Renal cortex interstitium (tissue), 11 donors: ENCODE measurements at regions not wholly inside any gene's neighbourhood (a gene's known extent, or its start where the extent isn't known, plus 50 kb on each side); places are given as distances from the start of the nearest gene placed in this dataset.

Experiments used
- DNase-seq, 11 donors: peaks; one replicate each; pipeline ENCODE4 v3.0.0-alpha.2; 2013; ENCODE audit warnings: low read depth in 9 of 11, low spot score in 4 of 11; ENCODE audit errors: extremely low read depth in 1 of 11

- no peak for DNase-seq
Measured at GRCh38 chrX:40488296-40488695, 92.5 kb upstream of the ATP6AP2 start.

- DNase-seq = no peak
Measured at GRCh38 chrX:40485973-40486372, 94.8 kb upstream of the ATP6AP2 start.

- DNase-seq = no peak
Measured at GRCh38 chrX:40485102-40485826, 95.5 kb upstream of the ATP6AP2 start.

DNA sequence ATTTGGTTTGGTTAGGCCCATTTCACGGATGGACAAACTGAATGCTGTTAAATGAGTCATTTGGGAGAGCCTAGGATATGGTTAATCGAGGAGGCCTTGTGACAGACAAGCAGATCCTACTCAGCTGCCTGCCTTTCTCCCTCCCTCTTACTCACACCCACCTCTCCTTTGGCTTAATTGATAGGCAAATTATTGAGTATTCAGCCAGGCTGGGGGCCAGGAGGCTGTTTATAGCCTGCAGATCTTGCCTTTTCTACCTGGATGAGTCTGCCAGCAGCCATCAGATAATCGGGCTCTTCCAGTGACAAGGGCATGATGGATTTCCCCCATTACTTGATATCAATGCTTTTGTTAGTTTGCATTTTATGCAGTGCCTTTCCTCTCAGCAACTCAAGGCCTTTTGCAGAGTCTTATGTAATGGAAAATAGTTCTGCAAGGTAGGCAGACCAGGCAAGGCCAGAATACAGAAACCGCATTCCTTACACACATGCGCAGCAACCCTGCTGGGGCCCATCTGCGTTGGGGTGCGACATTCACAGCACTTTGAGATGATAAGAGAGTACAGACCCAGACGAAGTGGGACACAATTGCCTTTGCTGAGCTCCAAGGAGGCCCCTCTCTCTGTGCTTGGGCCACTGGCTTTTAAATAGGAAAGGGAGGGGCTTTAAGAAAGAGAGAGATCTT lies 96.2 kb upstream of the ATP6AP2 start:
- no peak for DNase-seq

GRCh38 chrX:40483502-40483901 lies 97.3 kb upstream of the ATP6AP2 start:
- DNase-seq = no peak

DNA sequence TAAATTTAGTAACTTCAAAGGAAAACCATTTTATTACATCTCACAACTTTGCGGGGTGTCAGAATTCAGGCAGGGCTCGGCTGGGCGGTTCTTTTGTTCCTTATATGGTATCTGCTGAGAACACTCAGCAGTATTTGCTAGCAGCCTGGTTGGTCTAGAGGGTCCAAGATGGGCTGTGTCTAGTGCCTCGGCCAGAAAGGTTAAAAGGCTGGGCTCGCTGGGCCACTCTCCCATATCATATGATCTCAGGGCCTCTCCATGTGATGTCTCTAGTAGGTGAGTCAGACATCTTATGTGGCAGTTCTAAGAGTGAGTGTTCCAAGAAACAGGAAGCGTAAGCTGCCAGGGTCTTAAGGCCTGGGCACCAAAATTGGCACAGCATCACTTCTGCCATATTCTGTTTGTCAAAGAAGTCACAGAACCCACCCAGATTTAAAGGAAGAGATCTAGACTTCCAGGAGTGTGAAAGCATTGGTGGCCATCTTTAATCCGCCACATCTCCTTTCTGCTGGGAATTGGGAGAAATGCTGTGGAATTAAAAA lies 100.9 kb upstream of the ATP6AP2 start:
- DNase-seq = no peak

DNA sequence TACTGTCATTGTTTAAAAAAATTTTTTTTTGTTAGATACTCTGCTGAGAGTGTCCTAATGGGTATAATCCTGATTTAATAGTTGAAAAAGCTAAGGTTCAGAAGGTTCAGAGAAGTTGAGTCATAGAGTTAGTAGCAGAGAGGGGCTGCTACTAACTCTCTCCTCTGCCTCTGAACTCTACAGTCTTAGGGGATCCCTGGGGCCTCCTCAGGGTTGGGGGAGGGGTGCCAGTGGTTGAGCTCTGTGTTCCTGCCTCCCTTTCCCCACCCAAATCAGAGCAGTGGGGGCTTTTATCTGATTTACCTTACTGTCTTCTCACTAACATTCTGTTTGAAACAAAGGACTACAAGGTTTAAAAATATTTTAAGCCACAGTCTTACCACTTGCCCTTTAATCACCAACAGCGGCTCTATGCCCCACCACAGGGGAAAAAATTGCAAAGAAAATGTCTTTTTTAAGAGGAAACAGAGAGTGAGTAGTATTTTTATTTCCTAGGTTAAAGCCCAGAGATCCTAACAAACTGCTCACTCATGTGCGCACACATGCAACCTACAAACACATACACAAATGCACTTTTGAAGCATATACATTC lies 102.2 kb upstream of the ATP6AP2 start:
- DNase-seq = no peak

GRCh38 chrX:40476958-40477357 lies 103.8 kb upstream of the ATP6AP2 start:
- DNase-seq = no peak

- no peak for DNase-seq
Measured at GRCh38 chrX:40474645-40475044, 106.1 kb upstream of the ATP6AP2 start.

- peak in 4 of 11 donors; percentile 30 to 43 (median 40) for DNase-seq
Measured at GRCh38 chrX:40474205-40474626, 106.6 kb upstream of the ATP6AP2 start.

DNA sequence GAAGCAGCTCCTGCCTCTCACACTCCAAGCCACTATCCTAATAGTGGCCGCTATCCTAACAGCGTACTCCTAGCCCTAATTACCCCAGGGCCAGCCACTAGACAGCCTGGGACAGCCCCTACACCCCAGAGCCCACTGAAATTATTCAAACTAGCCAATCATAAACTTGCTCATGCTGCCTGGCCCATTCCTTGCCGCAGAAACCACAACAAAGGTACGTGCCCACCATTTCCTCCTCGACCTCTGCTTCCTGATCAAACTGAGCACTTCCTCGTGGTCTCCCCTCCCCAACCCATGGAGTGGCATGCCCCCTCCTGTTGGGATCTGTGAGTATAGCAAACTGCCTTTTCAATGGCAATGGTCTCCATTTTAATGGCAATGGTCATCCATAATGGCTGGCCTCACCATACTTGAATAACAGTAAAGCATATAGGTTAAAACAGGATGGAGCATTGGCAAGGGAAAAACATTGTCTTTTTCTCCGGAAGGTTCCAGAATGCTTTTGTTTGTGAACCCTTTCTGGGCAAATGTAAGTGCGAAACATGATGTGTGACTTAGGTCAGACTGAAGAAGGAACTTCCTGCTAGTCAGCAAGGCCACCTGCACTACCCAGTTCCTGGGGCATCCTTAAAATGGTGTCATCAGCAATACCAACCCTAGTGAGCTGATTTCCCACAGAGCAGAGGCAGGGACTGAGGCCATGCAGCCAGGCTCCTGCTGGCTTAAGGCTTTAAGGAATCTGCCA lies 107.1 kb upstream of the ATP6AP2 start:
- no peak for DNase-seq

- peak in 8 of 11 donors; percentile 47 to 77 (median 64) for DNase-seq
Measured at GRCh38 chrX:40471965-40472648, 108.7 kb upstream of the ATP6AP2 start.

DNA sequence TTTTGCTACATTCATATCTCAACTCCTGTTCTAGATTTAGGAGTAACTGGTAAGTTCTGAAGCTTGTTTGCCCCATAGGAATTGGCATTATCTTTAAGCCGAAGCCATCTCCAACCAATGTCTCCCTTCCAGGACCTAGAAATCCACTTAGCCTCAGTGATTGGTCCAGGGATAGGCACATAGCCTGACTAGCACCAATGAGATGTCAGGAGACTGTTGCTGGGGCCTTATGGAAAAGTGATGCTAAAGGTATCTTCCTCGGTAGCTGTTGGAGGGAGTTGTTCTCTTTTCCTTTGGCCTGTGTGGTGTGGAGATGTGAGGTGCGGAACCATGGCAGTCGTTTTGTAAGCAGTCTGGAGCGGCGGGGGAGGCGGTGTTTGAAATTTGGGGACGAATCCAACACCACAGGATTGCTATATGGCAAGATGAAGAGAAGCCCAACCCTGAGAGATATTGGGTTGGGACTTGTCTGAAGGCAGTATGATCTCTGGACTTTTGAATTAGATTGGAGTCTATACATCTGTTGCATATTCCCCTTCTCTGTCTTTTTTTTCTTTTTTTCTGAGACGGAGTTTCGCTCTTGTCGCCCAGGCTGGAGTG lies 109.8 kb upstream of the ATP6AP2 start:
- no peak for DNase-seq

DNA sequence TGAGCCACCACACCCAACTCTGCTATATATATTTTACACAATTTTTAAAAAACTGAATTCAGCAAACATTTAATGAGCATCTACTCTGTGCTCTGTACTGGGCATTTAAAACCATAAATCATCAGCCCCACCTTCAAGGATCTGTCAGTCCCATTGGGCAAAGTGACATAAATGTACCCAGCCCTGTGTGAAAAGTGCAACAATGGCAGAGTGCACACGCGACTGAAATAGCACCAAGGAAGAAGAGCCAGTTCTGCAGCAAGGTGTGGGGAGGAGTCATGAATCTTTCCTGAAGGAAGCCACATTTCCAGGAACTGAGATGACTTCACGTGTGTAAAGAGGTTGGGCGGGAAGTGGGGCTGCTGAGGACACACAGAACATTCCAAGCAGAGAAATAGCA lies 111.5 kb upstream of the ATP6AP2 start:
- DNase-seq = no peak

GRCh38 chrX:40468033-40468846 lies 112.5 kb upstream of the ATP6AP2 start:
- DNase-seq = peak in 4 of 11 donors; percentile 20 to 58 (median 32)

DNA sequence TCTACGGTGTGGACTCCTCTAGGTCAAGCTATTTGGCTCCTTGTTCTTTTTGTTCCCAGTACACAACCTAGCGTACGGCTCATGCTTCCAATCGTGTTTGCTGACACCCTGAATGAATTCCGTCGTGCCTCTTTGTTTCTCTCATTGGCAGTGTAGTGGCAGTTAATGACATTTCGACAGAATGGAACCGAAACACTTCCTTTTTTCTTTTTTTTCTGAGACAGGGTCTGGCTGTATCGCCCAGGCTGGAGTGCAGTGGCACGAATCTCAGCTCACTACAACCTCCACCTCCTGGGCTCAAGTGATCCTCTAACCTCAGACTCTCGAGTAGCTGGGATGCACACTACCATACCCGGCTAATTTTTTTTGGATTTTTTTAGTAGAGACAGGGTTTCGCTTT lies 113.3 kb upstream of the ATP6AP2 start:
- no peak for DNase-seq

GRCh38 chrX:40465735-40466551 lies 114.8 kb upstream of the ATP6AP2 start:
- DNase-seq = no peak
